ENCODE measurements at regions not wholly inside any gene's neighbourhood (a gene's known extent, or its start where the extent isn't known, plus 50 kb on each side); places are given as distances from the start of the nearest gene placed in this dataset.
"Not testable (repeated sequence)": the region's sequence is repeated elsewhere in the genome, so short reads cannot be mapped to it uniquely, and the experiment has no call there.

DNA sequence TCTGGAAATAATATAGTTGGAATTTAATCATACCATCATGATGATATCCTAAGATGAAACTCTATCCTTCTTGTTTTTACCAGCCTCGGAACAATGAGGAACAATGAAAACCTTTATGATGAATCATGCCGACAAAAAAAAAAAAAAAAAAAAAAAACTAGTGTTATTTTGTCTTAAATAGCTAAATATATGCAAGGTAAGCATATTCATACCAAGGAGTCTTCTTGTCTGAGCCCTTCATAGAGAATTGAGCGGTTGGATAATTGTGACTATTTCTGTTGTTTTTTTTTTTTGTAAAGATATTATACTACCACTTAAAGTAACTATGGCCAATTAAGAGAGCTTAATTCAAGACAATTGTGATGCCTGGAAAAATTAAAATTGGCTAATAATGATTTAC lies 244.0 kb upstream of the PCDH9 start:
- no peak for DNase-seq (ENCODE audit: low read depth, low spot score)

DNA sequence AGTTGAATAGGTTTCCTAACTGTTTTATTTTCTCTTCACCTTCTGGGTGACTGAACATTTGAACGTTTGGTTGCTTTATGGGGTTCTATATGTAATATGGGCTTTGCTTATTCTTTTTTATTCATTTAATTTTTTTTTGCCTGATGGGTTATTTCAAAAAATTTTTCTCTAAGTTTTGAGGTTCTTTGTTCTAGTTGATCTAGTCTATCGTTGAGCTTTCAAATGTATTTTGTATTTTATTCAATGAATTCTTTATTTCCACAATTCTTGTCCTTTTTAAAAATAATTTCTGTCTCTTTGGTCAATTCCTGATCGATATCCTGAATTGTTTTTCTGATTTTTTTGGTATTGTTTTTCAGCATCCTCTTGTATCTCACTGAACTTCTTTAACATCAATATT lies 239.5 kb upstream of the PCDH9 start:
- no peak for DNase-seq (ENCODE audit: low read depth, low spot score)

DNA sequence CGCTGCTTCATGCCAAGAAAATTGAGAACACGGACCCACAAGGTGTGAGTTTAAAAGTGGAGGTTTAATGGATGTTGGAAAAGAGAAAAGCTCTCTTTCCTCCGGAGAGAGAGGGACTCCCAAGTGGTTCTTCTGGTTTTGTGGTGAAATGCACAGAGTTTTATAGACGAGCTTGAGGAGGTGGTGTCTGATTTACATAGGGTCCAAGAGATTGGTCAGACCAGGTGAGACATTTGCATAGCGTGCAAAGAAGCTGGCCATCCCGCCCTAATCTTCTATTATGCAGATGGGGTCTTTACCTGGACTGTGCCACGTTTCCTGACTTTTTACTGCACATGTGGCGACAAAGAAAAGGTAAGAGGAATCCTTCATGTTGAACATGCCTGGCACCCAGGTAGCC lies 236.4 kb upstream of the PCDH9 start:
- DNase-seq (ENCODE audit: low read depth, low spot score): no peak

DNA sequence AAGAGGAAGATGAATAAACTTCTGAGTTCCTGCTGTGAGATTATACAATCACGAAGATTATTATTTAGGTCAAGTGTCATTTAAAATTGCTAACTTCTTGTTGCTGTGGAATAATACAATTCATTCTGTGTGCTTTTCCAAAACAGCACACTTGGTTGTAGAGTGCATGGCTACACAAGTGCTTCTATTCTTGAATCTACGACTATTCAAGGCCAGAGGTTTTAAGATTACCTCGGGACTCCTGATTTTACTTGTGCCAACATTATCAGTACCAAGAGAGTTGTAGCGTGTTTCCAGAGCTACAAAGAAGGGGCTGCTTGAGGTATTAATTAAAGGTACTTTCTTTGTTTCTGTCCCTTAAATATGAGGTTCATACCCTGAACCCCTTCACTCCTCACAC lies 234.0 kb upstream of the PCDH9 start:
- DNase-seq (ENCODE audit: low read depth, low spot score): no peak

DNA sequence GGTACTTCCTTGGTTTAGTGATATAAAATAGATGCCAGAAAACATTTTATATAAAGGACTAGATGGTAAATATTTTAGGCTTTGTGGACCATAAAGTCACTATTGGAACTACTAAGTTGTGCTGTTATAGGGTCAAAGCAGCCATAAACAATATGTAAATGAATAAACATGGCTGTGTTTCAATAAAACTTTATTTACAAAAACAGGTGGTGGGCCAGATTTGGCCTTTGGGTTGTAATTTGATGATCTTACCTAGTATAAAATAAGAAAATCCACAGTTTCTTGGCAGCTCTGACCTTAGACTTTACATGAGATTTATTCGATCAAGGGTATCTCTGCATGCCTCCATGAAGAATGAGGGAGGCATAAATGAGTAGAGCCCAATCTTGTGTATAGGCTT lies 232.0 kb upstream of the PCDH9 start:
- DNase-seq (ENCODE audit: low read depth, low spot score): no peak

DNA sequence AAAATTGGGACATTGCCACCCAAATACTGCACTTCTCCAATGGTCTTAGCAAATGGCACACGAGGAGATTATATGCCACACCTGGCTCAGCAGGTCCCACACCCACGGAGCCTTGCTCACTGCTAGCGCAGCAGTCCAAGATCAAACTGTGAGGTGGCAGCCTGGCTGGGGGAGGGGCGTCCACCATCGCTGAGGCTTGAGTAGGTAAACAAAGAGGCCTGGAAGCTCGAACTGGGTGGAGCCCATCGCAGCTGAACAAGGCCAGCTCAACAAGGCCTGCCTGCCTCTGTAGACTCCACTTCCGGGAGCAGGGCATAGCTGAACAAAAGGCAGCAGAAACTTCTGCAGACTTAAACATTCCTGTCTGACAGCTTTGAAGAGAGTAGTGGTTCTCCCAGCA lies 222.4 kb upstream of the PCDH9 start:
- peak; percentile 8 for DNase-seq (ENCODE audit: low read depth, low spot score)

DNA sequence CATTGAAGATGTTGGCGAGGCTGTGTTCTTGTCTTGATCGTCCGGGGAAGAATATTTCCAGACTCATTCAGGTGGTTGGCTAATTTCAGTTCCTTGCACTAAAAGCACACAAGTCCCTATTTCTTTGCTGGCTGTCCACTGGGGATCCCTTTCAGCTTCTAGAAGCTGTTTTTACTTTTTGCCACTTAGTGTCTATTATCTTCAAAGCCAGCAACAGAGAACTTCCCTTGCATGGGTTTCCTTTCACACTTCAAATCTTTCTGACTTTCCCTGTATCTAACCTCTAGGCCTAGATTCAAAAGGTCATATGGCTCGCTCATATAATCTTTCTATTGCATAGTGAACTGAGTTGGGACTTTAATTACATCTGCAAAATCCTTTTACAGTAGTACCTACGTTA lies 215.3 kb upstream of the PCDH9 start:
- no peak for DNase-seq (ENCODE audit: low read depth, low spot score)

DNA sequence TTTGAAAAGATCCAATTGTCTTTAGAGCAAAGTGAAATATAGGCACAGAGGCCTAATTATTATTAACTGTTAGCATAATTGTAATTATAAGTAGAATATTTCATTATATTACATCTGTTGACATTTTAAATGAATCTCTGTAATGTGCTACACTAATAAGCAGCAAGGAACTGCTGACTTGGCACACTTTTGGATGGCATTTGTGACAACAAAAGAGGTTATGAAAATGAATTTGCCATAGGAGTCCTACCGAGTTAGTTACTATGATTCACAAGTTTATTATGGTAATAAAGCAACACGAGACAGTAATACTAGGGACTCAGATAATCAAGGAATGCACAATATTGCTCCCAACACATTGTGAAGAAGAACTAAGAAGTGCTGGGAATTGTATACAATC lies 213.8 kb upstream of the PCDH9 start:
- DNase-seq (ENCODE audit: low read depth, low spot score): no peak

DNA sequence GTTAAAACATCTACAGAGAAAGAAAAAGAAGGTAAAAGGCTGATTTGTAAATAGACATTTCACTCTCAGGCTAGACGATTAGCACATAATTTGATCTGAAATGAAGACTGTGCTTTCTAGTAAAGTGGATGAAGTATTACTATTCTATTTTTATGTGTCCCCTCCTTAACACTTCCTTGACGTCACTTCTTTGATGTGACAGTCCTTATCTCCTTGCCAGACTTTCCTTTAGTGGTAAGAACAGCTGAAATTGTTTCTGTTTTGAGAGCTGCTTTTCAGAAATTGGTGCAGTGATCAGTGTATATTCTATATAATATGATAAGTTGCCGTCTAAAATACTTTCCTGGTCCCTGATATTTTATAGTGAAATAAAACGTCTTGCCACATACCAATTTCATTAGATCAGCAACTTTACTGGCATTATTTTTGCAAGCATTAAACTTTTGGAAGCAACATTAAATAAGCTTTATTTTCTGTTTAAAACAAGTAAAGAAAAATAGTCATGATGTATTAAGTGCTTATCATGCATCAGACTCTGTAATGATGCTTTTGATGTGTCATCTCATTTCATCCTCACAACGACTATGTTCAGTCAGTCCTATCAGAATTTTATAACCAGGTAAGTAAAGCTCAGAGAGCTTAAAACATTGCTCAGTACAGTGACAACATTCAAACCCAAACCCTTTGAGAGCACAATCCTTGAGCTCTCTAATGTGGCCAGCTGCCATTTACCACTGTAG lies 210.3 kb upstream of the PCDH9 start:
- no peak for DNase-seq (ENCODE audit: low read depth, low spot score)

DNA sequence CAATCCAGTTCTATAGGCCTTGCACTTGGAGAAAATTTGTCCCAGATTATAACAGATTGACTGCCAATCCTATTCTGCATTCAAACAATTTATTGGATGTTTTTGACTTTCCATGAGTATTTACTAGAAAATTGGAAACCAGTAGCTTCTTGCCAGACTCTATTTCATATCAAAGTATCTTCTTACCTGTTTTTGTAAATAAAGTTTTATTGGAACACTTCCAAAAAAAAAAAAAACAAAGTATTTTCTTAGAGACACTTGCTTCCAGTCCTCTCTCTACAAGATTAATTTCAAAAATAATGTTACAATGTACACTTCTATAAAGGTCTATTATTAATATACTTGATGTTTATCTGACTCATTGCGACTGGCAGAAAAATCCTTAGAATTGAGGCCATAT lies 209.2 kb upstream of the PCDH9 start:
- DNase-seq (ENCODE audit: low read depth, low spot score): no peak

DNA sequence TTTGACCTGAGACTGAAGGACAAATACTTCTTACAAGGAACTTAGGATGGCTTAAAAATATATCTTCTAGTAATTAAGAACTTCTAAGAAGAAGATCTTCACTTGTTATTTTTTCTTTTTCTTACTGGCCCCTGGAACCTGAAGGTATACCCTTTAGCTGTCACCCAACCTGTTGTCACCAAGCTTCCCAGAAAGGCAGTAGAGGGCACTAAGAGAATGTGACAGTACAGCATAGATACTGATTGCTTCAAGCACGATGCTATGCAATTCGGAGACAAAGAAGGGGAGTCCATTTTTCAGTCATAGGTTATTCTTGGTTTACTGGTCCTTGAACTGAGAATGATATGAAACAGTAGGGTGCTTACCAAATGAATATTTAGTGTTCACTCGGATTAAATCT lies 208.3 kb upstream of the PCDH9 start:
- no peak for DNase-seq (ENCODE audit: low read depth, low spot score)

DNA sequence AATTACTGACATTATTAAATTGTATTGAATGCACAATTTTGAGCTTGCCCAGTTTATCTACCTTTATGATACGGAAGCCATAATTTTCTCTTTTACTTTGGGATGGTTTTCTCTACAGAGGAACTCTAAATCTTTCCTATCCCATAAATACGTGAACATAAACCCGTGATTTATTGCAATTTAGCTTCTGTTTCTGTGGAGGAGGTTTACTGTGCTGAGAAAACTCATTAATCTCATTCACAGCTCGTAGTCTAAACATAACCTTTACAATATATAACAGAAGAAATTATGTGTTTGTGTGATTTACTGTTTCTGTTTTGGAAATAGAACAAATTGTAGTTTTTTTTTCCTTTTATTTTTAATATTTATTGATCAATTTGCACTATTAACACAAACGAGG lies 207.1 kb upstream of the PCDH9 start:
- DNase-seq (ENCODE audit: low read depth, low spot score): no peak

DNA sequence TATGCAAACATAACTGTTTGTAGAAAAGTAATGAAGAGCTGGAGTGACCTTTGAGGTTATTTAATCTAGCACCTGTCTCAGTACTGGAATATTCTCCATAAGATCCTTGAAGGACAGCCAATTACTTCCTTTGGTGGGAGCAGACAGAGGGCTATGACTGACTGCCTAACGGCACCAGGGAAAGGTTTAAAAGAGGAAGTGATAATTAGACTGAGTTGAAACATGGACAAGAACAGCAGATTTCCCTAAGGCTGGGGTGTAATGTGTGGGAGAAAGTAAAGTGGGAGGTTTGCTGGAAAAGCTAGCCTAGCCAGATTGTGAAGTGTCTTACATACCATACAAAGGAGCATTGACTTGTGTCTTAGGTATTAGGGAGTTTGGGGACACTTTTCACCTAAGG lies 191.3 kb upstream of the PCDH9 start:
- no peak for DNase-seq (ENCODE audit: low read depth, low spot score)

DNA sequence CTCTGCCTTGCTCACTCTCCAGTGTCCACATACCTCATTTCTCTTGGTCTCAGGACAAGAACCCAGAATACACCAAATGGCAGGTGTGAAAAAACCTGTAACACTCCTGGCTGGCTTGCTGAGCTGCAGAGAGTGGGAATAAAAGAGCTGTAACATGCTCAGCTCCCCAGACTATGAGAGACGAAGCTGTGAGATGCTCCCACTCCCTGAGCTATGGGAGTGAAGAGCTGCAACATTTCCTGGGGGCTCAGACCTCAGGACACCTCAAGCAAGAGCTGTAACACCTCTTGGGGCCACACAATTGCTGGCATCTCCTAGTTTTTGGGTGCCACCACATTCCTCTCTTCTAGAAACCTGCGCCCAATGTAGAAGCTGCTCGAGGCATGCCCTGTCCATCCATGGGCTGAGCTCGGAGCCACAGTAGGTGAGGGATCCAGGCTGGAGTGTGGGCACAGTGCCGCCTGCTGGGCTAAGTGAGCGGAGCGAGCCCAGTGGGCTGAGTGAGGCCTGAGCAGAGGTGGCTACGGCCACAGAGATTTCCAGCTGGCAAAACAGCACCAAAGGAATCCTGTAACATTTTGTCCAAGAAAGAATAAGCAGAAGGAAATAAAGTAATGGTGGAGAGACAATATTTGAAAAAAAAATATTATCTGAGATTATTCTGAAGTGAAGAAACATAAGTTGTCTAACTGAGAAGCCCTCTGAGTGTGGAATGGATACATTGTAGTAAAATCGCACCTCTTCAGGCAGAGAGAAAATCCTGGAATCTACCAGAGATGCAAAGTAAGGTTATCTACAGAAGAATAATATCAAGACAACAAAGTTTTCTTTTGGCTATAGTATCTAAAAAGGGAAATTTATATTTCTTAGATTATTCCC lies 186.2 kb upstream of the PCDH9 start:
- DNase-seq (ENCODE audit: low read depth, low spot score): peak; percentile 82

DNA sequence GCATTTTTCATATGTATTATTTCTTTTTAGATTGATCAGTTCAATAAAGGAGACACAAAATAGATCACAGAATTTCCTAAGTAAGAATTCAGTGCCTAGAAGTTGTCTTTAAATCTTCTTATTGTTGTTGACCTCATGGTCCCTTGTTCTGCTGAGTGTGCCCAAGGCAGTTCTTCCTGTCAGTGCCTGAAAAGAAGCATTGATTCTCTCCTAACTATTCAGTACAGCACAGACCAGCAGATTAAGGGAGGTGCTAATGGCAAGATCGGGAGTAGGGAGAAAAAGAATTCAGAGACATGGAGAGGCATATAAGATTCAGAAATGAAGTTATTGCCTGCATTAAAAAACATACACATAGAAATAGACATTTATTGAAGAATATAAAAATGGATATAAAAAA lies 180.5 kb upstream of the PCDH9 start:
- DNase-seq (ENCODE audit: low read depth, low spot score): no peak

DNA sequence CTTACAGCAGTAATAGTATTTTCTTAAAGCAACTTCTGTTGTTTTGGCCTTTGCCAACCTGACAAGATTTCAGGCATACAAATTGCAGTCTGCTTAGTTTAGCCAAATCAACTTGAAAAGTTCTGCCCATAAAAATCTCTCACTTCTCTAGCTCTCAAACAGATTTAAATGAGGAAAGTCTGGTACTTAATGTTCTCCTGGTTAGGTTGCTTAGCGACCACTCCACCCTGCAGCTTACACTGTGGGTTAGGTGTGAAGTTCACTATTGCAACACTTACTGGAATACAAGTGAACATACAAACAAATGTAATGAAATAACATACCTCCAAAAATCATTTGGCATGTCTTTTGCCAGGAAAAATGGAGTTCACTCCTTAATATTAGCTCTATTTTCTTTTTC lies 178.7 kb upstream of the PCDH9 start:
- DNase-seq (ENCODE audit: low read depth, low spot score): no peak

DNA sequence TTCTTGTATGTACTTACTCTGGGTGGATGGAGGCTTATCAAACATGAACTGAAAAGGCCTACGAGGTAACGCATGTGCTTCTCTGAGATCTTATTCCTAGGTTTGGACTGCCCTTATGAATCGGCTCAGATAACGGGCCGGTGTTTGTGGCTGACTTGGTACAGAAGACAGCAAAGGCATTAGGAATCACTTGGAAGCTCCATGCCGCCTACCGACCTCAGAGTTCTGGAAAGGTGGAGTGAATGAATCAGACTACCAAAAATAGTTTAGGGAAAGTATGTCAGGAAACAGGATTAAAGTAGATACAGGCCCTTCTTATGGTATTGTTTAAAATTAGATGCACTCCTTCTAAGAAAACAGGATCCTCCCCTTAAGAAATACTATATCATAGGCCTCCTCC lies 172.4 kb upstream of the PCDH9 start:
- no peak for DNase-seq (ENCODE audit: low read depth, low spot score)

DNA sequence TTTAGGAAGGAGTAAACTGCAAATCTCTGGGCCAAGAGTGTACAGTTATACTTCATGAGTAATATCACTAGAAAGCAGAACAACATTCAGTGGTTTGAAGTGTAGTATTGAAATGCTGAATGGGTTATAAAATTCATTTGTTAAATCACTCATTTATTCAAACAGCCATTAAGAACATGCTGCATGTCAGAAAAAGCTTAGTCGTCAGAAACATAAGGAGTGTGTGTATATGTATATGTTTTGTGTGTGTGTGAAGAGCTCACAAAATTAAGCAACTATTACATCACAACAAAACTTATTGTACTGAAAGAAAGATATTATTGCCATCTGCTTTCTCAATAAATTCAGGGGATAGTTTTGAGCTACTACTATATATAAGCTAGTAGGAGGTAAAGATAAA lies 165.4 kb upstream of the PCDH9 start:
- no peak for DNase-seq (ENCODE audit: low read depth, low spot score)

DNA sequence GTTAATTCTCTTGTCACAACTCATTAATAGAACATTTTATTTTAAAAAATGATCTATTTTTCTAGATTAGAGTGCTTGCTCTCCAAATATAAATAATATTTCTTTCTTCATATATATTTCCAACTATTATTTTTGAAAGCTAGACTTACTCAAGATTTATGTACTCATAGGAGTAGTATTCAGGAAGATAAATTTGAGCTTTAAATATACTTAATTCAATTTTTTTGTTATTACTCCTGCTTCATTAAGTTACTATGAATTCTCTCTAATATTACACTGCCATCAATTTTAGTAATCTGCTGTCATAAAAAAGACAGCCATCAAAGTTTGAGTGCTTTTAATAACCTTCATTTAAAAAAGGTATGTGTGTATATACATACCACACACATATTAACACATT lies 161.9 kb upstream of the PCDH9 start:
- no peak for DNase-seq (ENCODE audit: low read depth, low spot score)

DNA sequence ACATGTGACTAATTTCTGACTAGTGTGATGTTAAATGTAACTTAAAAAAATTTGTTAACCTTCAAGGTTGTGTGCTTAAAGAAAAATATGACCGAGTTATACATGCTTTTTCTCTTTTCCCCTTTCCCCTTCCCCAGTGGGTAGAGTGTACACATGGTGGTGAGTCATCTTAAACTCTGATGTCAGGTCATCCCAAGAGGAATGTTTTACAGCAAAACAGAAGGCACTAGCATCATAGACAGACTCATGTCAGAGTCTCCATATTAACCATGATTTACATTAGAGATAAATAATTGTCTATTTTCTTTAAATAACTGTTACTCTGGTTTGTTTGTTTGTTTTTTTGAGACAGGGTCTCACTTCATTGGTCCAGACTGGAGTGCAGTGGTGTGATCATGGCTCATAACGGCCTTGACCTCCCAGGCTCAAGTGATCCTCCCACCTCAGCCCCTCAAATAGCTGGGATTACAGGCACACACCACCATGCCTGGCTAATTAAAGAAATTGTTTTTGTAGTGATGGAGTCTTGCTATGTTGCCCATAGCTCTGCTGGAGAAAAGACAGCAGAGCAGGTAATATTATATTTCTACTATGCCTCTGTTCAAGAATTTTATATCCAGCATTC lies 160.4 kb upstream of the PCDH9 start:
- DNase-seq (ENCODE audit: low read depth, low spot score): no peak

DNA sequence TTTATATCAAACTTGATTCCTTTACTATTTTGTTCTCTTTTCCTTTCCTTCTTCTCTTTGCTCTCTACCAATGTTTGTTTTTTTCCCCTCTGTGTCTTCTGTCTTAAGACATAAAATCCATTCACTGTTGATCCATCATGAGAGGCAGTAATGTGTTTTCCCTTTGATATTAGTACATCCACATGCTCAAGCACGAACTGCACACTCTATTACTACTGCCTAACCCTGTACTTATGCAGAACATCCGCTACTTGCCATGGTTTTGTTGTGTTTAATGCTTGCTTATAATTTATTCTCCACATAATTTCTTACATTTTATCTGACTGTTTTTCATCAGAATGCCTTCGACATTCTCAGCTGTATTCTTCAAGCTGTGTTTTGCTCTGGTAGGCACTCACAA lies 159.0 kb upstream of the PCDH9 start:
- DNase-seq (ENCODE audit: low read depth, low spot score): no peak

DNA sequence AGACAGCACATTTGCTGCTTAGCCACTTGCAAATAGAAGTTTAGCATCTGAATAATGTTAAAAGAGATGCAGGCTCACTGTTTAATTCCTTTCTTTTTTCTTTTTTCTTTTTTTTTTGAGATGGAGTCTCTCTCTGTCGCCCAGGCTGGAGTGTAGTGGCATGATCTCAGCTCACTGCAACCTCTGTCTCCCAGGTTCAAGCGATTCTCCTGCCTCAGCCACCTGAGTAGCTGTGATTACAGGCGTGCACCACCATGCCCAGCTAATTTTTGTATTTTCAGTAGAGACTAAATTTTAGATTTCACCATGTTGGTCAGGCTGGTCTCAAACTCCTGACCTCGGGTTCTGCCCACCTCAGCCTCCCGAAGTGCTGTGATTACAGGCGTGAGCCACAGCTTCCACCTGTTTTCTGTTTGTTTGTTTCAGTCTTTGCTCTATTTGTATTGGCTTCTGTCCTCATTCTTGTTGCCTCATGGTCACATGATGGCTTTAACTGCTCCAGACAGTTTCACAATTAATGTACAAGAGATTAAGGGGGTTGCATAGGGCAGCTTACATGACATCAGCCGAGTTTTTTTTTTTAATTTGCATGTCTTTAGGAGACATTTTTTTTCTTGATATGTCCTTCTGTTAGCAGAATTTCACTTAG lies 153.1 kb upstream of the PCDH9 start:
- DNase-seq (ENCODE audit: low read depth, low spot score): not testable (repeated sequence)

All from ELF-1 (cell line).